Peyer's patch (tissue), 4 donors: ENCODE measurements at regions not wholly inside any gene's neighbourhood (a gene's known extent, or its start where the extent isn't known, plus 50 kb on each side); places are given as distances from the start of the nearest gene placed in this dataset.

Experiments
- CTCF ChIP-seq, 6 experiments: fragments of 450-650 bp in 4 of 6; fragments of 200-600 bp in 2 of 6; sonication (generic) in 1 of 6; IDR thresholded peaks; one replicate each; pipeline ENCODE4 v1.5.1; 2017 to 2019; ENCODE audit warnings: antibody characterized with exemption in 6 of 6, mild to moderate bottlenecking in 3 of 6, moderate library complexity in 1 of 6
- POLR2A ChIP-seq, 2 donors: fragments of 450-650 bp; IDR thresholded peaks; one replicate each; pipeline ENCODE4 v1.5.1; 2017; ENCODE audit warnings: antibody characterized with exemption in 2 of 2, mild to moderate bottlenecking in 2 of 2, moderate library complexity in 2 of 2

GRCh38 chr4:14668296-14668695 is 334.0 kb upstream of the CPEB2 start:
- TF ChIP-seq CTCF (IDR thresholded peaks at IDR 0.05) (no peak), POLR2A (IDR thresholded peaks at IDR 0.05) (no peak)
